ENCODE measurements at regions not wholly inside any gene's neighbourhood (a gene's known extent, or its start where the extent isn't known, plus 50 kb on each side); places are given as distances from the start of the nearest gene placed in this dataset.

GRCh38 chr18:43875511-43875910 is 598.2 kb upstream of the SYT4 start:
- no peak for TF ChIP-seq CTCF (IDR thresholded peaks at IDR 0.05; ENCODE audit: low read depth, low read length)
- TF ChIP-seq POLR2A (IDR thresholded peaks at IDR 0.05; ENCODE audit: extremely low read depth, insufficient read length) = no peak
- TF ChIP-seq, protein P1, sequence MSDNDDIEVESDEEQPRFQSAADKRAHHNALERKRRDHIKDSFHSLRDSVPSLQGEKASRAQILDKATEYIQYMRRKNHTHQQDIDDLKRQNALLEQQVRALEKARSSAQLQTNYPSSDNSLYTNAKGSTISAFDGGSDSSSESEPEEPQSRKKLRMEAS (IDR thresholded peaks at IDR 0.05; ENCODE audit: low read depth, low read length) = no peak
